ENCODE measurements at regions not wholly inside any gene's neighbourhood (a gene's known extent, or its start where the extent isn't known, plus 50 kb on each side); places are given as distances from the start of the nearest gene placed in this dataset.

GRCh38 chr14:34063042-34063441 lies 112.2 kb upstream of the EGLN3 start:
- H3K36me3 Mint-ChIP-seq (ENCODE audit: insufficient read depth, unreplicated experiment): peaks cover 6% of the 10 kb centered on the region
- no peaks in the 10 kb centered on the region for H3K27me3 Mint-ChIP-seq (ENCODE audit: unreplicated experiment)

GRCh38 chr14:34062353-34062973 lies 111.6 kb upstream of the EGLN3 start:
- no peak for TF ChIP-seq CTCF (IDR thresholded peaks at IDR 0.05; ENCODE audit: unreplicated experiment)
- intact Hi-C loops (cut with micrococcal nuclease; ENCODE audit: unreplicated experiment): no loop called here
- no peaks in the 10 kb centered on the region for H3K27me3 Mint-ChIP-seq (ENCODE audit: unreplicated experiment)
- BruUV-seq (replicated peaks): no TSS peak
- H3K27ac Mint-ChIP-seq (ENCODE audit: unreplicated experiment): no peak overlapping the region
- DNase-seq: no peak
- H3K4me1 Mint-ChIP-seq (ENCODE audit: low read depth, unreplicated experiment): peaks cover 28% of the 10 kb centered on the region
- H3K36me3 Mint-ChIP-seq (ENCODE audit: insufficient read depth, unreplicated experiment): peaks cover 6% of the 10 kb centered on the region
- peaks cover 2% of the 10 kb centered on the region for H3K9me3 Mint-ChIP-seq (ENCODE audit: low read depth, unreplicated experiment)
- CTCF ChIA-PET: interaction anchor here (3.6 kb wide), 1 partner anchor 36 kb away, joined by 23 read pairs; no protein-coding TSS in a partner anchor
- no peak overlapping the region for H3K4me3 Mint-ChIP-seq (ENCODE audit: low read depth, unreplicated experiment)

More at GRCh38 chr14:34063042-34063441, 112.2 kb upstream of the EGLN3 start:
- BruUV-seq (replicated peaks): no TSS peak
- Mint-ChIP-seq H3K27ac (ENCODE audit: unreplicated experiment) (no peak overlapping the region), H3K4me3 (ENCODE audit: low read depth, unreplicated experiment) (no peak overlapping the region), H3K4me1 (ENCODE audit: low read depth, unreplicated experiment) (peaks cover 28% of the 10 kb centered on the region), H3K9me3 (ENCODE audit: low read depth, unreplicated experiment) (peaks cover 2% of the 10 kb centered on the region)
- TF ChIP-seq CTCF (IDR thresholded peaks at IDR 0.05; ENCODE audit: unreplicated experiment): no peak
- intact Hi-C loops (cut with micrococcal nuclease; ENCODE audit: unreplicated experiment): no loop called here
- no peak for DNase-seq
- CTCF ChIA-PET: interaction anchor here (0.7 to 1.0 kb wide), 2 partner anchors 36 to 220 kb away, joined by 3 read pairs; no protein-coding TSS in a partner anchor

- H3K9me3 Mint-ChIP-seq (ENCODE audit: low read depth, unreplicated experiment): no peaks in the 10 kb centered on the region
- H3K27me3 Mint-ChIP-seq (ENCODE audit: unreplicated experiment): no peaks in the 10 kb centered on the region
- intact Hi-C loops (cut with micrococcal nuclease; ENCODE audit: unreplicated experiment): no loop called here
- BruUV-seq (replicated peaks): no TSS peak
- H3K36me3 Mint-ChIP-seq (ENCODE audit: insufficient read depth, unreplicated experiment): peaks cover 6% of the 10 kb centered on the region
- TF ChIP-seq CTCF (IDR thresholded peaks at IDR 0.05; ENCODE audit: unreplicated experiment): no peak
- H3K4me1 Mint-ChIP-seq (ENCODE audit: low read depth, unreplicated experiment): peaks cover 28% of the 10 kb centered on the region
- CTCF ChIA-PET: interaction anchor here (0.7 to 3.6 kb wide), 4 partner anchors 38 to 437 kb away, joined by 3 to 23 read pairs (median 4); no protein-coding TSS in a partner anchor
- H3K27ac Mint-ChIP-seq (ENCODE audit: unreplicated experiment): peak overlapping the region; percentile 75
- peak overlapping the region; percentile 75 for H3K4me3 Mint-ChIP-seq (ENCODE audit: low read depth, unreplicated experiment)
- no peak for DNase-seq
Observed at GRCh38 chr14:34060651-34060999, 109.8 kb upstream of the EGLN3 start.

GRCh38 chr14:34059925-34060650 lies 109.2 kb upstream of the EGLN3 start:
- no peak for TF ChIP-seq CTCF (IDR thresholded peaks at IDR 0.05; ENCODE audit: unreplicated experiment)
- BruUV-seq (replicated peaks): no TSS peak
- Mint-ChIP-seq H3K9me3 (ENCODE audit: low read depth, unreplicated experiment) (no peaks in the 10 kb centered on the region), H3K27me3 (ENCODE audit: unreplicated experiment) (no peaks in the 10 kb centered on the region), H3K4me1 (ENCODE audit: low read depth, unreplicated experiment) (peaks cover 28% of the 10 kb centered on the region), H3K27ac (ENCODE audit: unreplicated experiment) (peak overlapping the region; percentile 75), H3K4me3 (ENCODE audit: low read depth, unreplicated experiment) (peak overlapping the region; percentile 75), H3K36me3 (ENCODE audit: insufficient read depth, unreplicated experiment) (peaks cover 6% of the 10 kb centered on the region)
- intact Hi-C loops (cut with micrococcal nuclease; ENCODE audit: unreplicated experiment): no loop called here
- peak; percentile 82 for DNase-seq
- CTCF ChIA-PET: interaction anchor here (0.7 to 3.6 kb wide), 4 partner anchors 38 to 438 kb away, joined by 3 to 23 read pairs (median 4); no protein-coding TSS in a partner anchor

Measured in Calu3 (cell line).